GM06990 (cell line): ENCODE measurements at regions not wholly inside any gene's neighbourhood (a gene's known extent, or its start where the extent isn't known, plus 50 kb on each side); places are given as distances from the start of the nearest gene placed in this dataset.

ENCODE experiments used
- DNase-seq: peaks from one replicate; pipeline ENCODE4 v3.0.0-alpha.2; 2011; ENCODE audit not compliant: insufficient read length; ENCODE audit errors: extremely low read depth
- H3K27me3 ChIP-seq: replicated peaks from 2 replicates; pipeline ENCODE4 v1.6.0; 2011; ENCODE audit warnings: low read length; ENCODE audit not compliant: control insufficient read depth, insufficient read depth
- H3K36me3 ChIP-seq: 2 replicates; pipeline ENCODE4 v1.5.1; 2011; ENCODE audit warnings: low read length; ENCODE audit not compliant: control insufficient read depth, insufficient read depth
- H3K4me3 ChIP-seq: replicated peaks from 2 replicates; pipeline ENCODE4 v1.5.1; 2011; ENCODE audit warnings: low read depth, mild to moderate bottlenecking, control low read depth, low read length
- CTCF ChIP-seq: IDR thresholded peaks from 2 replicates; pipeline ENCODE4 v1.5.1; 2011; ENCODE audit warnings: low read length, control low read depth, mild to moderate bottlenecking, inconsistent platforms; ENCODE audit not compliant: insufficient read depth, poor library complexity, severe bottlenecking

- no peak overlapping the region for H3K4me3 ChIP-seq
- H3K27me3 ChIP-seq, result no peaks in the 10 kb centered on the region
- DNase-seq, result no peak
- no peaks in the 10 kb centered on the region for H3K36me3 ChIP-seq
- no peak for TF ChIP-seq CTCF
These were observed 262.6 kb downstream of the COX7C start for GRCh38 chr5:86880344-86880743.

- DNase-seq, result peak; percentile 8
- no peaks in the 10 kb centered on the region for H3K36me3 ChIP-seq
- no peaks in the 10 kb centered on the region for H3K27me3 ChIP-seq
- H3K4me3 ChIP-seq, result no peak overlapping the region
- peak; percentile 62 for TF ChIP-seq CTCF
These were observed 263.2 kb downstream of the COX7C start for GRCh38 chr5:86880785-86881492.

- Histone ChIP-seq H3K27me3 (no peaks in the 10 kb centered on the region), H3K36me3 (no peaks in the 10 kb centered on the region), H3K4me3 (no peak overlapping the region)
- TF ChIP-seq CTCF, result no peak
- no peak for DNase-seq
These were observed 263.9 kb downstream of the COX7C start for GRCh38 chr5:86881493-86882090.

GRCh38 chr5:86884608-86885007 is 266.9 kb downstream of the COX7C start:
- TF ChIP-seq CTCF, result no peak

GRCh38 chr5:86885011-86885410 is 267.3 kb downstream of the COX7C start:
- Histone ChIP-seq H3K36me3 (no peaks in the 10 kb centered on the region), H3K27me3 (no peaks in the 10 kb centered on the region), H3K4me3 (no peak overlapping the region)
- no peak for DNase-seq
- TF ChIP-seq CTCF, result no peak

More at GRCh38 chr5:86884608-86885007, 266.9 kb downstream of the COX7C start:
- H3K27me3 ChIP-seq, result no peaks in the 10 kb centered on the region
- H3K4me3 ChIP-seq, result no peak overlapping the region
- H3K36me3 ChIP-seq, result no peaks in the 10 kb centered on the region
- no peak for DNase-seq
